Stomach smooth muscle (tissue), 2 donors: ENCODE measurements at regions not wholly inside any gene's neighbourhood (a gene's known extent, or its start where the extent isn't known, plus 50 kb on each side); places are given as distances from the start of the nearest gene placed in this dataset.

ENCODE experiments used
- H3K27ac ChIP-seq: one replicate; pipeline ENCODE4 v1.7.0; 2013; ENCODE audit warnings: mild to moderate bottlenecking, low read length, inconsistent platforms
- H3K27me3 ChIP-seq, 2 donors: one replicate each; pipeline ENCODE4 v1.7.0; 2013; ENCODE audit warnings: low read length in 2 of 2; ENCODE audit not compliant: insufficient read depth in 2 of 2, control insufficient read depth in 1 of 2
- H3K36me3 ChIP-seq, 2 donors: one replicate each; pipeline ENCODE4 v1.7.0; 2013; ENCODE audit warnings: low read length in 2 of 2; ENCODE audit not compliant: control insufficient read depth in 2 of 2, insufficient read depth in 2 of 2
- H3K4me1 ChIP-seq: one replicate; pipeline ENCODE4 v1.7.0; 2013; ENCODE audit warnings: low read length; ENCODE audit not compliant: control insufficient read depth, insufficient read depth
- H3K4me3 ChIP-seq, 2 donors: one replicate each; pipeline ENCODE4 v1.7.0; 2013; ENCODE audit warnings: low read length in 2 of 2
- H3K9ac ChIP-seq, 2 donors: one replicate each; pipeline ENCODE4 v1.7.0; 2013; ENCODE audit warnings: low read length in 2 of 2, mild to moderate bottlenecking in 1 of 2
- H3K9me3 ChIP-seq, 2 donors: one replicate each; pipeline ENCODE4 v1.7.0; 2013; ENCODE audit warnings: low read length in 2 of 2; ENCODE audit not compliant: control insufficient read depth in 2 of 2
- donor health status: healthy.
- donor health status: Pancreatic carcinoma.

- no peaks in the 10 kb centered on the region for H3K36me3 ChIP-seq
- H3K27me3 ChIP-seq: no peaks in the 10 kb centered on the region
- no peak overlapping the region for H3K9ac ChIP-seq
- H3K4me1 ChIP-seq: no peaks in the 10 kb centered on the region
- no peak overlapping the region for H3K27ac ChIP-seq
- H3K4me3 ChIP-seq: no peak overlapping the region
- H3K9me3 ChIP-seq: no peaks in the 10 kb centered on the region
These were observed 187.6 kb downstream of the MYCN start for GRCh38 chr2:16127958-16128357.

- Histone ChIP-seq H3K27ac (no peak overlapping the region), H3K36me3 (no peaks in the 10 kb centered on the region), H3K9me3 (no peaks in the 10 kb centered on the region), H3K27me3 (no peaks in the 10 kb centered on the region), H3K4me3 (no peak overlapping the region), H3K4me1 (no peaks in the 10 kb centered on the region), H3K9ac (no peak overlapping the region)
These were observed 187.1 kb downstream of the MYCN start for GRCh38 chr2:16127276-16127940.

- no peaks in the 10 kb centered on the region for H3K36me3 ChIP-seq
These were observed 186.3 kb downstream of the MYCN start for GRCh38 chr2:16126517-16127275.

DNA sequence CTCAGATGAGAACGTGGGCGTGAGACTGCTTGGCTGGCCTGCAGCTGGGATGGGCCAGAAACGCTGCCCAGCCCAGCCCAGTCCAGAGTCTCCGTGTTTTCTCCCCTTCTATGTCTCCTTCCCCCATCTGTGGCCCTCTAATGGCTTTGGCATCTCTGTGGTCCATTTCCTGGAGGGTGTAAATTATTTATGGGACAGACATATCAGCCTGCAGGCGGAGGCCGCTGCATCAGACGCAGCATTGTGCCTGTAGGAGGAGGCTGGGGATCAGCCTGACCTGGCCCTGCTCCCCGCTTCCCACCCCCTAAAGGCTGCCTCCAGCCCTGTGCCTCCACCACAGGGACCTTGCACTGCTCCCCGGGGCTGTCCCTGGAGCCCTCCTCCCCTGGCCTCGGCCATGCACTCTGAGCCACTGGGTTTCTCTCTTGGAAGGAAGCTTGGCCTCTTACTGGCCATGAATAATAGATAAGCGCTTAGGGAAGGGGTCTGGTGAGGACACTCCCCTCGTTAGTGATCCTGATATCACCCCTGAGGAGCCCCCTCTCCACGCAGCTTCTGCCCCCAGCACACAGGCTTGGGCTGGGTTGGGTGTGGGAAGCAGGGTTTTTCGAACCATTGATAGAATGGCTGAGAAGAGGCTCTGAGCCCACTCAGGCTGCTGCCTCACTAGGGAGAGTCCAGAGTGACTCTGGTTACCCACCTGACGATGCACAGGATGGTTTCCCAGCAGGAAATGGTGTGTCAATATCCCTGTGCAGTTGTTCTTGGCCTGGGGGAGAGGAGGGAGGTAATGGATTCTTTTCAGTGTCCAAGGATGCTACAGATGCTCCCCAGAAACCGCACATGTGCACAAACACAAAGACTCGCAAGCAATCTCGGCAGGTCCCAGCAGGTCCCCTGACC, 185.5 kb downstream of the MYCN start:
- Histone ChIP-seq H3K36me3 (no peaks in the 10 kb centered on the region), H3K9me3 (no peaks in the 10 kb centered on the region), H3K27me3 (no peaks in the 10 kb centered on the region), H3K9ac (no peak overlapping the region), H3K4me3 (no peak overlapping the region), H3K27ac (no peak overlapping the region), H3K4me1 (no peaks in the 10 kb centered on the region)

More at GRCh38 chr2:16126517-16127275, 186.3 kb downstream of the MYCN start:
- no peak overlapping the region for H3K27ac ChIP-seq
- no peaks in the 10 kb centered on the region for H3K4me1 ChIP-seq
- H3K27me3 ChIP-seq: no peaks in the 10 kb centered on the region
- no peak overlapping the region for H3K9ac ChIP-seq
- no peaks in the 10 kb centered on the region for H3K9me3 ChIP-seq
- H3K4me3 ChIP-seq: no peak overlapping the region

DNA sequence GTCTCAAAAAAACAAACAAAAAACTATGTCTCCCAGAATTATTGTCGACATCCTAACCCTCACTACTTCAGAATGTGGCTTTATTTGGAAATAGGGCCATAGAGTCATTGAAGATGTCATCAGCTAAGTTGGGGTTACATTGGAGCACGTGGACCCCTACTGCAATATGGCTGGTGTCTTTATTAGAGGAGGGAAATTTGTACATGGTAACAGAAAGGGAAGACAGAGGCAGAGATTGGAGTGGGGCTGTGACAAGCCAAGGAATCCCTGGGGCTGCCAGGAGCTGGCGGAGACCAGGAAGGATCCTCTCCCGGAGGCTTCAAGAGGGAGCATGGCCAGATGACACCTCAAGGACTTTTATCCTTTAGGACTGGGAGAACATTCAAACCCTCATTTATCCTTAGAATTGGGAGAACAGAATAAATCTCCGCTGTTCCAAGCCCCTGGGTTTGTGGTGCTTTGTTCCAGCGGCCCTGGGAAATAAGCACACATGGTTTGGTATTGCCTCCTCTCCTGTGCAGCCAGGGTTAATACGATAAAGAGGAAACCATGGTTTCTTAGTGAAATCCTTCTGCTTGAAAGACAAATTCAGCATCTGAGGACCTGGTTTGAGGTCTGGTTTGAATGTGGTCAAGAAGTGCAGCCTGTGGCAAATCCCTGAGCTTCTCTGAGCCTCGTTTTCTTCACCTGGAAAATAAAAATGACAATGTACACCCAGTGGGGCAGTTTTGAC, 184.7 kb downstream of the MYCN start:
- no peaks in the 10 kb centered on the region for H3K9me3 ChIP-seq
- H3K4me1 ChIP-seq: no peaks in the 10 kb centered on the region
- no peak overlapping the region for H3K9ac ChIP-seq
- H3K4me3 ChIP-seq: no peak overlapping the region
- no peak overlapping the region for H3K27ac ChIP-seq
- no peaks in the 10 kb centered on the region for H3K36me3 ChIP-seq
- no peaks in the 10 kb centered on the region for H3K27me3 ChIP-seq

GRCh38 chr2:16123856-16124780, 183.8 kb downstream of the MYCN start:
- H3K9ac ChIP-seq: no peak overlapping the region
- no peak overlapping the region for H3K4me3 ChIP-seq
- no peak overlapping the region for H3K27ac ChIP-seq
- no peaks in the 10 kb centered on the region for H3K4me1 ChIP-seq
- no peaks in the 10 kb centered on the region for H3K9me3 ChIP-seq
- H3K27me3 ChIP-seq: no peaks in the 10 kb centered on the region
- no peaks in the 10 kb centered on the region for H3K36me3 ChIP-seq

- H3K27me3 ChIP-seq: no peaks in the 10 kb centered on the region
- no peaks in the 10 kb centered on the region for H3K36me3 ChIP-seq
- H3K4me1 ChIP-seq: no peaks in the 10 kb centered on the region
- H3K9ac ChIP-seq: no peak overlapping the region
- H3K4me3 ChIP-seq: no peak overlapping the region
- H3K9me3 ChIP-seq: no peaks in the 10 kb centered on the region
- H3K27ac ChIP-seq: no peak overlapping the region
These were observed 183.1 kb downstream of the MYCN start for GRCh38 chr2:16123421-16123820.

- no peaks in the 10 kb centered on the region for H3K9me3 ChIP-seq
- H3K27ac ChIP-seq: no peak overlapping the region
- no peak overlapping the region for H3K4me3 ChIP-seq
- H3K4me1 ChIP-seq: no peaks in the 10 kb centered on the region
- no peaks in the 10 kb centered on the region for H3K36me3 ChIP-seq
- H3K27me3 ChIP-seq: no peaks in the 10 kb centered on the region
- H3K9ac ChIP-seq: no peak overlapping the region
These were observed 182.2 kb downstream of the MYCN start for GRCh38 chr2:16122556-16122955.

GRCh38 chr2:16121986-16122390, 181.6 kb downstream of the MYCN start:
- Histone ChIP-seq H3K9me3 (no peaks in the 10 kb centered on the region), H3K4me3 (no peak overlapping the region), H3K27me3 (no peaks in the 10 kb centered on the region), H3K9ac (no peak overlapping the region), H3K27ac (no peak overlapping the region), H3K4me1 (no peaks in the 10 kb centered on the region), H3K36me3 (no peaks in the 10 kb centered on the region)
